H1 (cell line): ENCODE measurements at regions not wholly inside any gene's neighbourhood (a gene's known extent, or its start where the extent isn't known, plus 50 kb on each side); places are given as distances from the start of the nearest gene placed in this dataset.

Experiments used
- CEBPB ChIP-seq: IDR thresholded peaks from 2 replicates; pipeline ENCODE4 v1.6.1; 2012; ENCODE audit warnings: low read depth, low read length
- CHD2 ChIP-seq: IDR thresholded peaks from 2 replicates; pipeline ENCODE4 v1.6.1; 2012; ENCODE audit warnings: low read length, improper control_type of control experiment
- CREB1 ChIP-seq: IDR thresholded peaks from 2 replicates; pipeline ENCODE4 v1.6.1; 2012; ENCODE audit warnings: inconsistent platforms
- MAX ChIP-seq: IDR thresholded peaks from 2 replicates; pipeline ENCODE4 v1.6.1; 2012; ENCODE audit warnings: inconsistent platforms
- POLR2A ChIP-seq, 2 experiments: IDR thresholded peaks; 1 replicate in 1 of 2; 2 replicates in 1 of 2; pipeline ENCODE4 v1.6.1; 2011; ENCODE audit warnings: low read depth in 2 of 2, low read length in 2 of 2, mild to moderate bottlenecking in 2 of 2; ENCODE audit errors: control extremely low read depth in 1 of 2
- POLR2AphosphoS5 ChIP-seq: IDR thresholded peaks from 2 replicates; pipeline ENCODE4 v1.6.1; 2011; ENCODE audit warnings: low read depth, low read length
- RFX5 ChIP-seq: IDR thresholded peaks from 2 replicates; pipeline ENCODE4 v1.6.1; 2011; ENCODE audit warnings: low read depth, low read length, improper control_type of control experiment, borderline replicate concordance
- YY1 ChIP-seq: IDR thresholded peaks from 2 replicates; pipeline ENCODE4 v1.6.1; 2011; ENCODE audit warnings: low read depth, mild to moderate bottlenecking, low read length

- no peak for TF ChIP-seq YY1
- no peak for TF ChIP-seq POLR2AphosphoS5
- no peak for TF ChIP-seq POLR2A (IDR thresholded peaks at IDR 0.05; ENCODE audit: control extremely low read depth in 1 of 2, low read depth in 2 of 2, low read length in 2 of 2)
- no peak for TF ChIP-seq CREB1
- no peak for TF ChIP-seq RFX5
- no peak for TF ChIP-seq CEBPB
- TF ChIP-seq MAX = no peak
- no peak for TF ChIP-seq CHD2
Observed at GRCh38 chr2:66815886-66816285, 381.0 kb downstream of the MEIS1 start (continued).
